ENCODE measurements at regions not wholly inside any gene's neighbourhood (a gene's known extent, or its start where the extent isn't known, plus 50 kb on each side); places are given as distances from the start of the nearest gene placed in this dataset.

- ATAC-seq: no peak
- intact Hi-C loops (cut with micrococcal nuclease; ENCODE audit: unreplicated experiment): no loop called here
- Histone ChIP-seq H3K9me3 (ENCODE audit: low read length) (peaks cover 83% of the 10 kb centered on the region), H2AFZ (ENCODE audit: low read length) (no peak overlapping the region), H3K79me2 (ENCODE audit: insufficient read depth, low read length) (no peaks in the 10 kb centered on the region), H3K9ac (ENCODE audit: insufficient read depth, low read depth, low read length) (no peak overlapping the region), H3K36me3 (replicated peaks in 1 of 2; ENCODE audit: control insufficient read depth in 1 of 2, insufficient read depth in 2 of 2, low read length in 2 of 2) (no peaks in the 10 kb centered on the region), H3K4me3 (replicated peaks in 1 of 3; ENCODE audit: insufficient read depth in 1 of 3, low read depth in 2 of 3, low read length in 3 of 3) (no peak overlapping the region), H4K20me1 (ENCODE audit: insufficient read depth, low read length) (no peaks in the 10 kb centered on the region), H3K27me3 (ENCODE audit: control insufficient read depth in 1 of 2, insufficient read depth in 2 of 2, low read length in 2 of 2) (no peaks in the 10 kb centered on the region), H3K27ac (ENCODE audit: extremely low read length, insufficient read depth, low read length) (no peak overlapping the region), H3K4me2 (ENCODE audit: low read depth, low read length) (no peak overlapping the region), H3K4me1 (ENCODE audit: insufficient read depth, low read length) (no peaks in the 10 kb centered on the region)
- in situ Hi-C loops (cut with HindIII; ENCODE audit: extremely low pct_ligation_motif_present, low pct_unique_long_range_greater_than_20kb): no loop called here
- ChIA-PET POLR2A (no interaction called here), CTCF (ENCODE audit: low intra/inter-chr PET ratio, low total read pairs) (no interaction called here)
- no peak for DNase-seq (ENCODE audit: low spot score)
- no peak for TF ChIP-seq ZNF780A (CRISPR knock-in tag; IDR thresholded peaks at IDR 0.05)
- TF ChIP-seq ARNT2 (CRISPR knock-in tag; IDR thresholded peaks at IDR 0.05; ENCODE audit: low read depth): no peak
- no peak for TF ChIP-seq SCMH1 (CRISPR knock-in tag; IDR thresholded peaks at IDR 0.05; ENCODE audit: borderline replicate concordance)
- TF ChIP-seq ZNF883 (CRISPR knock-in tag; IDR thresholded peaks at IDR 0.05; ENCODE audit: not compliant biosample characterization): no peak
- no peak for TF ChIP-seq ZNF138 (CRISPR knock-in tag; IDR thresholded peaks at IDR 0.05; ENCODE audit: low read depth)
- TF ChIP-seq ZNF615 (CRISPR knock-in tag; IDR thresholded peaks at IDR 0.05; ENCODE audit: borderline replicate concordance): no peak
- TF ChIP-seq SRF (IDR thresholded peaks at IDR 0.05; ENCODE audit: low read depth, low read length): no peak
- TF ChIP-seq ZNF607 (CRISPR knock-in tag; IDR thresholded peaks at IDR 0.05; ENCODE audit: borderline replicate concordance): no peak
- no peak for FAIRE-seq
- WGBS (ENCODE audit: low lambda C conversion rate): 8% methylated on average over 3 of the region's 3 CpGs
- no TSS peak for BruUV-seq (replicated peaks)
Observed at GRCh38 chr2:4381773-4382172, 678.4 kb downstream of the DCDC2C start.

DNA sequence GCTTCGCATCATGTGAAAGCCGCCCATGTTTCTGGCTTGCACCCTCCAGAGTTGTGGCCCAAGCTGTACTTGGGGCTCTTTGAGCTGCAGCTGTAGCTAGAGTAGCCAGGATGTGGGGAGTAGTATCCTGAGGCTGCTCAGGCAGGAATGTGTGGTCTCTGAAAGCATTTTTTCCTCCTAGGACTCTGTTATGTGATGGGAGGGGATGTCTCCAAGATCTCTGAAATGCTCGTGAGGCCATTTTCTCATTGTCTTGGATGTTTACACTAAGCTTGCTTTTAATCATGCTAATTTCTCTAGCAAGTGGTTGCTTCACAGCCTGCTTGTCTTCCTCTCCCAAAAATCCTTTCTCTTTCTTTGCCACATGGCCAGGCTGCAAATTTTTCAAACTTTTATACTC lies 687.6 kb downstream of the DCDC2C start:
- no peaks in the 10 kb centered on the region for H3K36me3 ChIP-seq (replicated peaks in 1 of 2; ENCODE audit: control insufficient read depth in 1 of 2, insufficient read depth in 2 of 2, low read length in 2 of 2)
- ChIA-PET POLR2A (no interaction called here), CTCF (ENCODE audit: low intra/inter-chr PET ratio, low total read pairs) (no interaction called here)
- no peak for FAIRE-seq
- no peaks in the 10 kb centered on the region for H4K20me1 ChIP-seq (ENCODE audit: insufficient read depth, low read length)
- no peak overlapping the region for H3K27ac ChIP-seq (ENCODE audit: extremely low read length, insufficient read depth, low read length)
- no peaks in the 10 kb centered on the region for H3K4me1 ChIP-seq (ENCODE audit: insufficient read depth, low read length)
- intact Hi-C loops (cut with micrococcal nuclease; ENCODE audit: unreplicated experiment) (no loop called here), in situ Hi-C loops (cut with HindIII; ENCODE audit: extremely low pct_ligation_motif_present, low pct_unique_long_range_greater_than_20kb) (no loop called here)
- H3K4me3 ChIP-seq (replicated peaks in 1 of 3; ENCODE audit: insufficient read depth in 1 of 3, low read depth in 2 of 3, low read length in 3 of 3): no peak overlapping the region
- BruUV-seq (replicated peaks): no TSS peak
- no peaks in the 10 kb centered on the region for H3K79me2 ChIP-seq (ENCODE audit: insufficient read depth, low read length)
- ATAC-seq: no peak
- peaks cover 97% of the 10 kb centered on the region for H3K9me3 ChIP-seq (ENCODE audit: low read length)
- DNase-seq (ENCODE audit: low spot score): no peak
- TF ChIP-seq ZNF20 (CRISPR knock-in tag; IDR thresholded peaks at IDR 0.05) (no peak), ZNF274 (CRISPR knock-in tag; IDR thresholded peaks at IDR 0.05) (no peak), FOXO1 (CRISPR knock-in tag; IDR thresholded peaks at IDR 0.05) (no peak), MIER3 (CRISPR knock-in tag; IDR thresholded peaks at IDR 0.05; ENCODE audit: borderline replicate concordance) (no peak), ZNF761 (CRISPR knock-in tag; conservative IDR thresholded peaks at IDR 0.05) (no peak), CHCHD3 (CRISPR knock-in tag; IDR thresholded peaks at IDR 0.05) (no peak), SRSF1 (optimal IDR thresholded peaks at IDR 0.05; ENCODE audit: low read depth, low read length) (no peak), SP4 (CRISPR knock-in tag; IDR thresholded peaks at IDR 0.05) (no peak), RBFOX2 (IDR thresholded peaks at IDR 0.05; ENCODE audit: low read depth, low read length) (no peak)
- TF ChIP-seq, protein P1, sequence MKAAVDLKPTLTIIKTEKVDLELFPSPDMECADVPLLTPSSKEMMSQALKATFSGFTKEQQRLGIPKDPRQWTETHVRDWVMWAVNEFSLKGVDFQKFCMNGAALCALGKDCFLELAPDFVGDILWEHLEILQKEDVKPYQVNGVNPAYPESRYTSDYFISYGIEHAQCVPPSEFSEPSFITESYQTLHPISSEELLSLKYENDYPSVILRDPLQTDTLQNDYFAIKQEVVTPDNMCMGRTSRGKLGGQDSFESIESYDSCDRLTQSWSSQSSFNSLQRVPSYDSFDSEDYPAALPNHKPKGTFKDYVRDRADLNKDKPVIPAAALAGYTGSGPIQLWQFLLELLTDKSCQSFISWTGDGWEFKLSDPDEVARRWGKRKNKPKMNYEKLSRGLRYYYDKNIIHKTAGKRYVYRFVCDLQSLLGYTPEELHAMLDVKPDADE (CRISPR knock-in tag; IDR thresholded peaks at IDR 0.05): no peak
- 0% methylated on average over 3 of the region's 3 CpGs for WGBS (ENCODE audit: low lambda C conversion rate)
- no peak overlapping the region for H2AFZ ChIP-seq (ENCODE audit: low read length)
- H3K9ac ChIP-seq (ENCODE audit: insufficient read depth, low read depth, low read length): no peak overlapping the region
- H3K4me2 ChIP-seq (ENCODE audit: low read depth, low read length): no peak overlapping the region
- no peaks in the 10 kb centered on the region for H3K27me3 ChIP-seq (ENCODE audit: control insufficient read depth in 1 of 2, insufficient read depth in 2 of 2, low read length in 2 of 2)
